HCT116 (cell line): ENCODE measurements at regions not wholly inside any gene's neighbourhood (a gene's known extent, or its start where the extent isn't known, plus 50 kb on each side); places are given as distances from the start of the nearest gene placed in this dataset.

ENCODE experiments used
- ATAC-seq: fragments of 200-7000 bp; cut with Tn5 transposase; 2 replicates; pipeline ENCODE4 v1.9.1; 2020; ENCODE audit warnings: mild to moderate bottlenecking, moderate library complexity
- BruUV-seq: library from RNA; stranded (reverse); fragments of 400-500 nt; replicated peaks from 2 replicates; lab custom pipeline; 2021; lab: Mats Ljungman, UMichigan
- CTCF ChIA-PET: fragments of 300-600 bp; sonication (Branson Sonifier 250); formaldehyde crosslinking; loops from one replicate; lab custom pipeline; 2021; ENCODE audit warnings: antibody characterized with exemption; lab: Charles Lee
- POLR2A ChIA-PET: fragments of 300-600, 350-600 bp; sonication (Branson Sonifier 250); formaldehyde crosslinking; loops from one replicate; lab custom pipeline; 2021; ENCODE audit warnings: antibody characterized with exemption; lab: Charles Lee
- RAD21 ChIA-PET, 2 experiments: fragments of 300-600 bp; sonication (Branson Sonifier 250); formaldehyde crosslinking; loops; one replicate each; lab custom pipeline; 2023; ENCODE audit warnings: low total read pairs in 2 of 2; ENCODE audit not compliant: uncharacterized antibody in 2 of 2, unreplicated experiment in 2 of 2, low non-redundant PET in 1 of 2; lab: Charles Lee
- DNase-seq: peaks from one replicate; pipeline ENCODE4 v3.0.0-alpha.2; 2010; ENCODE audit warnings: low read depth, low spot score
- H2AFZ ChIP-seq: fragments of 200-600 bp; shearing (Covaris generic), sonication (generic); 2 replicates; pipeline ENCODE4 v1.6.1; 2017; ENCODE audit warnings: low read depth, mixed run types, mixed read lengths, antibody characterized with exemption, low read length; ENCODE audit not compliant: poor library complexity, severe bottlenecking
- H3K27ac ChIP-seq: 2 replicates; pipeline ENCODE4 v1.5.1; 2012; ENCODE audit warnings: low read depth, low read length
- H3K27me3 ChIP-seq: fragments of 200-600 bp; sonication (generic); 2 replicates; pipeline ENCODE4 v1.6.1; 2016; ENCODE audit warnings: mixed run types, low read length, mixed read lengths; ENCODE audit not compliant: insufficient read depth
- H3K36me3 ChIP-seq, 2 experiments: fragments of 200-500 bp in 1 of 2; fragments of 200-600 bp in 1 of 2; sonication (Bioruptor generic) in 1 of 2; sonication (generic) in 1 of 2; 2 replicates each; pipeline versions ENCODE4 v1.5.1 to v1.6.1; 2014 to 2016; ENCODE audit warnings: low read length in 2 of 2, inconsistent platforms in 1 of 2, mixed read lengths in 1 of 2, mixed run types in 1 of 2; ENCODE audit not compliant: insufficient read depth in 2 of 2, control insufficient read depth in 1 of 2
- H3K4me1 ChIP-seq, 2 experiments: fragments of 200-600 bp in 1 of 2; sonication (generic) in 1 of 2; 2 replicates each; pipeline versions ENCODE4 v1.5.1 to v1.6.1; 2012 to 2017; ENCODE audit warnings: low read length in 2 of 2, inconsistent platforms in 1 of 2, mild to moderate bottlenecking in 1 of 2, mixed read lengths in 1 of 2, mixed run types in 1 of 2, moderate library complexity in 1 of 2; ENCODE audit not compliant: insufficient read depth in 2 of 2, control insufficient read depth in 1 of 2
- H3K4me2 ChIP-seq: fragments of 200-600 bp; sonication (generic); 2 replicates; pipeline ENCODE4 v1.6.1; 2017; ENCODE audit warnings: mixed run types, low read length, mixed read lengths
- H3K4me3 ChIP-seq, 2 experiments: fragments of 200-600 bp in 1 of 2; sonication (generic) in 1 of 2; replicated peaks in 1 of 2; 2 replicates each; pipeline ENCODE4 v1.5.1; 2011 to 2016; ENCODE audit warnings: low read length in 2 of 2, control low read depth in 1 of 2, low read depth in 1 of 2, mild to moderate bottlenecking in 1 of 2, mixed read lengths in 1 of 2, mixed run types in 1 of 2
- H3K79me2 ChIP-seq: fragments of 200-600 bp; sonication (generic); 2 replicates; pipeline ENCODE4 v1.6.1; 2017; ENCODE audit warnings: mild to moderate bottlenecking, mixed run types, low read length, moderate library complexity, mixed read lengths; ENCODE audit not compliant: insufficient read depth
- H3K9ac ChIP-seq: fragments of 200-600 bp; sonication (generic); 2 replicates; pipeline ENCODE4 v1.6.1; 2016; ENCODE audit warnings: low read length, mixed read lengths
- H3K9me2 ChIP-seq: fragments of 200-600 bp; sonication (generic), shearing (Covaris generic); 2 replicates; pipeline ENCODE4 v1.6.1; 2017; ENCODE audit warnings: mixed run types, mild to moderate bottlenecking, moderate library complexity; ENCODE audit not compliant: insufficient read depth
- H3K9me3 ChIP-seq, 2 experiments: fragments of 200-500 bp in 1 of 2; fragments of 200-600 bp in 1 of 2; sonication (Bioruptor generic) in 1 of 2; sonication (generic) in 1 of 2; 2 replicates each; pipeline ENCODE4 v1.6.1; 2014 to 2017; ENCODE audit warnings: low read length in 2 of 2, mixed read lengths in 2 of 2, inconsistent platforms in 1 of 2, low read depth in 1 of 2, mild to moderate bottlenecking in 1 of 2, mixed run types in 1 of 2, moderate library complexity in 1 of 2; ENCODE audit not compliant: control insufficient read depth in 1 of 2, insufficient read depth in 1 of 2
- H4K20me1 ChIP-seq: fragments of 200-600 bp; sonication (generic), shearing (Covaris generic); 2 replicates; pipeline ENCODE4 v1.6.1; 2017; ENCODE audit warnings: mixed run types, mild to moderate bottlenecking, moderate library complexity; ENCODE audit not compliant: insufficient read depth
- CTCF ChIP-seq, 3 experiments: fragments of 200-600 bp in 1 of 3; sonication (generic) in 1 of 3; IDR thresholded peaks in 2 of 3; conservative IDR thresholded peaks in 1 of 3; 2 replicates each; pipeline ENCODE4 v1.5.1; 2012 to 2017; ENCODE audit warnings: low read depth in 2 of 3, low read length in 2 of 3, antibody characterized with exemption in 1 of 3, borderline replicate concordance in 1 of 3, control low read depth in 1 of 3, mild to moderate bottlenecking in 1 of 3, mixed read lengths in 1 of 3, mixed run types in 1 of 3, moderate library complexity in 1 of 3; ENCODE audit not compliant: insufficient read depth in 1 of 3
- MAX ChIP-seq: IDR thresholded peaks from 2 replicates; pipeline ENCODE4 v1.6.1; 2012
- POLR2A ChIP-seq: IDR thresholded peaks from 2 replicates; pipeline ENCODE4 v1.7.0; 2011; ENCODE audit warnings: borderline replicate concordance; ENCODE audit not compliant: insufficient read depth, insufficient read length; ENCODE audit errors: extremely low read depth
- TCF7L2 ChIP-seq: IDR thresholded peaks from 2 replicates; pipeline ENCODE4 v1.7.0; 2011; ENCODE audit warnings: borderline replicate concordance, inconsistent platforms; ENCODE audit not compliant: insufficient read depth, insufficient read length; ENCODE audit errors: extremely low read depth
- ZFX ChIP-seq: fragments of 450-650 bp; IDR thresholded peaks from 2 replicates; pipeline ENCODE4 v1.6.1; 2017
- intact Hi-C: fragments of 100-400 bp; cut with micrococcal nuclease; formaldehyde crosslinking; loops from 2 replicates; pipeline ENCODE4 v1.10.0; 2022

- intact Hi-C loops: no loop called here
Measured at GRCh38 chr10:3898821-3899220, 113.8 kb upstream of the KLF6 start.

GRCh38 chr10:3897156-3897555 lies 112.1 kb upstream of the KLF6 start:
- no peaks in the 10 kb centered on the region for H4K20me1 ChIP-seq
- no peaks in the 10 kb centered on the region for H3K9me3 ChIP-seq
- H3K36me3 ChIP-seq: no peaks in the 10 kb centered on the region
- no peak overlapping the region for H3K9ac ChIP-seq
- H3K79me2 ChIP-seq: no peaks in the 10 kb centered on the region
- H3K27me3 ChIP-seq: no peaks in the 10 kb centered on the region
- ChIA-PET POLR2A (no interaction called here), RAD21 (no interaction called here), CTCF (no interaction called here)
- H3K27ac ChIP-seq: no peak overlapping the region
- no peak for ATAC-seq
- no peaks in the 10 kb centered on the region for H3K9me2 ChIP-seq
- H3K4me3 ChIP-seq: no peak overlapping the region
- no peak for DNase-seq
- no TSS peak for BruUV-seq
- intact Hi-C loops: no loop called here
- TF ChIP-seq POLR2A: no peak
- no peak for TF ChIP-seq ZFX
- no peak for TF ChIP-seq CTCF (IDR thresholded peaks at IDR 0.05 in 2 of 3, conservative IDR thresholded peaks at IDR 0.05 in 1 of 3; ENCODE audit: borderline replicate concordance in 1 of 3, insufficient read depth in 1 of 3, low read depth in 2 of 3, low read length in 2 of 3)
- H2AFZ ChIP-seq: peak overlapping the region; percentile 52
- H3K4me2 ChIP-seq: 0 out of 2 replicates have a peak overlapping the region, but pooled peaks have one; percentile 13
- H3K4me1 ChIP-seq: peaks cover 0 to 36% of the 10 kb centered on the region in 2 experiments; a peak in 2 of 4 replicates

More at GRCh38 chr10:3898821-3899220, 113.8 kb upstream of the KLF6 start:
- H3K4me1 ChIP-seq: peaks cover 0 to 27% of the 10 kb centered on the region in 2 experiments; a peak in 2 of 4 replicates
- no peak for TF ChIP-seq TCF7L2
- TF ChIP-seq MAX: peak; percentile 63; the same call in 1 of the 2 replicates
- H3K27ac ChIP-seq: no peak overlapping the region
- ChIA-PET CTCF (no interaction called here), POLR2A (interaction anchor here (2.3 kb wide), 1 partner anchor 114 kb away, joined by 12 read pairs; the partner anchor contains the start of gene KLF6), RAD21 (no interaction called here)
- H4K20me1 ChIP-seq: no peaks in the 10 kb centered on the region
- no peak overlapping the region for H3K4me3 ChIP-seq
- H3K9me2 ChIP-seq: no peaks in the 10 kb centered on the region
- no peak overlapping the region for H3K9ac ChIP-seq
- peak overlapping the region; percentile 38 for H3K4me2 ChIP-seq
- H3K9me3 ChIP-seq: no peaks in the 10 kb centered on the region
- no peaks in the 10 kb centered on the region for H3K79me2 ChIP-seq
- no peaks in the 10 kb centered on the region for H3K36me3 ChIP-seq
- no peaks in the 10 kb centered on the region for H3K27me3 ChIP-seq
- H2AFZ ChIP-seq: no peak overlapping the region
- peak; percentile 34 for DNase-seq
- BruUV-seq: no TSS peak
- peak; percentile 74; the same call in 1 of the 2 replicates for ATAC-seq
